PC-3 (cell line): ENCODE measurements at regions not wholly inside any gene's neighbourhood (a gene's known extent, or its start where the extent isn't known, plus 50 kb on each side); places are given as distances from the start of the nearest gene placed in this dataset.
"Not testable (repeated sequence)": the region's sequence is repeated elsewhere in the genome, so short reads cannot be mapped to it uniquely, and the experiment has no call there.

Experiments
- ATAC-seq: fragments of 200-7000 bp; cut with Tn5 transposase; 2 replicates; pipeline ENCODE4 v1.9.1; 2020; ENCODE audit warnings: mild to moderate bottlenecking, moderate library complexity
- BruUV-seq: library from RNA; stranded (reverse); fragments of 400-500 nt; replicated peaks from 2 replicates; lab custom pipeline; 2021; lab: Mats Ljungman, UMichigan
- CTCF ChIA-PET: fragments of 300-600 bp; sonication (Branson Sonifier 250); formaldehyde crosslinking; loops from one replicate; lab custom pipeline; 2022; ENCODE audit warnings: antibody characterized with exemption; lab: Charles Lee
- POLR2A ChIA-PET: fragments of 300-600 bp; sonication (Branson Sonifier 250); formaldehyde crosslinking; loops from one replicate; lab custom pipeline; 2022; ENCODE audit warnings: antibody characterized with exemption; ENCODE audit not compliant: unreplicated experiment; lab: Charles Lee
- DNase-seq: peaks from one replicate; pipeline ENCODE4 v3.0.0-alpha.2; 2015
- H2AFZ ChIP-seq: fragments of 300-600 bp; sonication (generic); 2 replicates; pipeline ENCODE4 v1.6.0; 2016; ENCODE audit warnings: antibody characterized with exemption, low read length
- H3F3A ChIP-seq: fragments of 300-600 bp; sonication (generic); one replicate; pipeline ENCODE4 v1.6.0; 2017; ENCODE audit warnings: antibody characterized with exemption, low read length, control low read depth, mild to moderate bottlenecking; ENCODE audit not compliant: unreplicated experiment
- H3K27ac ChIP-seq: fragments of 300-600 bp; sonication (generic); 2 replicates; pipeline ENCODE4 v1.5.1; 2016; ENCODE audit warnings: mild to moderate bottlenecking, low read length
- H3K27me3 ChIP-seq: fragments of 300-600 bp; sonication (generic); 2 replicates; pipeline ENCODE4 v1.6.1; 2016; ENCODE audit warnings: low read length, mixed read lengths
- H3K36me3 ChIP-seq: fragments of 300-600 bp; sonication (generic); 2 replicates; pipeline ENCODE4 v1.6.1; 2016; ENCODE audit warnings: low read depth, mixed run types, low read length, mixed read lengths
- H3K4me1 ChIP-seq: fragments of 300-600 bp; sonication (generic); 2 replicates; pipeline ENCODE4 v1.5.1; 2016; ENCODE audit warnings: low read length; ENCODE audit not compliant: insufficient read depth
- H3K4me2 ChIP-seq: fragments of 300-600 bp; sonication (generic); 2 replicates; pipeline ENCODE4 v1.6.0; 2016; ENCODE audit warnings: low read length
- H3K4me3 ChIP-seq: fragments of 300-600 bp; sonication (generic); 2 replicates; pipeline ENCODE4 v1.5.1; 2016; ENCODE audit warnings: mild to moderate bottlenecking, low read length, mixed read lengths
- H3K79me2 ChIP-seq: fragments of 300-600 bp; sonication (generic); 2 replicates; pipeline ENCODE4 v1.6.1; 2017; ENCODE audit warnings: low read length, mixed read lengths
- H3K9ac ChIP-seq: fragments of 300-600 bp; sonication (generic); 2 replicates; pipeline ENCODE4 v1.6.0; 2016; ENCODE audit warnings: mild to moderate bottlenecking, low read length
- H3K9me2 ChIP-seq: fragments of 300-600 bp; sonication (generic); replicated peaks from 2 replicates; pipeline ENCODE4 v1.6.1; 2016; ENCODE audit warnings: mixed run types, low read length, mixed read lengths
- H3K9me3 ChIP-seq: fragments of 300-600 bp; sonication (generic); 2 replicates; pipeline ENCODE4 v1.6.1; 2016; ENCODE audit warnings: low read length, mixed read lengths
- H4K20me1 ChIP-seq: fragments of 300-600 bp; sonication (generic); 2 replicates; pipeline ENCODE4 v1.6.1; 2016; ENCODE audit warnings: low read length, mixed read lengths
- CTCF ChIP-seq: fragments of 300-600 bp; sonication (generic); conservative IDR thresholded peaks from 2 replicates; pipeline ENCODE4 v1.5.1; 2017; ENCODE audit warnings: antibody characterized with exemption, low read depth, mild to moderate bottlenecking, low read length
- EZH2 ChIP-seq: fragments of 300-600 bp; sonication (generic); IDR thresholded peaks from one replicate; pipeline ENCODE4 v1.6.1; 2017; ENCODE audit warnings: antibody characterized with exemption, mild to moderate bottlenecking, low read length; ENCODE audit not compliant: unreplicated experiment
- EZH2phosphoT487 ChIP-seq: fragments of 300-600 bp; sonication (generic); IDR thresholded peaks from 2 replicates; pipeline ENCODE4 v1.6.1; 2018; ENCODE audit warnings: mild to moderate bottlenecking, antibody characterized with exemption, low read length, borderline replicate concordance
- intact Hi-C: fragments of 100-400 bp; cut with micrococcal nuclease; formaldehyde crosslinking; loops from 2 replicates; pipeline ENCODE4 v1.9.0; 2023

- BruUV-seq: no TSS peak
- TF ChIP-seq EZH2phosphoT487 (no peak), CTCF (no peak), EZH2 (no peak)
- Histone ChIP-seq H4K20me1 (no peaks in the 10 kb centered on the region), H3K9ac (no peak overlapping the region), H3F3A (no peaks in the 10 kb centered on the region), H3K27me3 (no peaks in the 10 kb centered on the region), H3K9me2 (no peaks in the 10 kb centered on the region), H2AFZ (no peak overlapping the region), H3K9me3 (no peaks in the 10 kb centered on the region), H3K4me2 (no peak overlapping the region), H3K4me3 (no peak overlapping the region), H3K79me2 (no peaks in the 10 kb centered on the region), H3K27ac (no peak overlapping the region), H3K4me1 (no peaks in the 10 kb centered on the region), H3K36me3 (no peaks in the 10 kb centered on the region)
- ATAC-seq (no peak), DNase-seq (no peak)
- intact Hi-C loops: no loop called here
- POLR2A ChIA-PET: no interaction called here
- CTCF ChIA-PET: no interaction called here
Observed at GRCh38 chr4:111154934-111155333, 532.1 kb upstream of the PITX2 start.

GRCh38 chr4:111164556-111164955 is 541.7 kb upstream of the PITX2 start:
- H3K79me2 ChIP-seq, H3K4me1 ChIP-seq, POLR2A ChIA-PET, H3K27me3 ChIP-seq, H3K36me3 ChIP-seq, H3K9me2 ChIP-seq, H3K4me3 ChIP-seq, intact Hi-C loops, H3F3A ChIP-seq, H3K4me2 ChIP-seq, BruUV-seq, H3K27ac ChIP-seq, H3K9me3 ChIP-seq, H2AFZ ChIP-seq, DNase-seq, H4K20me1 ChIP-seq, ATAC-seq, CTCF ChIA-PET, H3K9ac ChIP-seq: not testable (repeated sequence)

- no peak for TF ChIP-seq EZH2phosphoT487
- no peak for TF ChIP-seq EZH2
- TF ChIP-seq CTCF: no peak
- H3F3A ChIP-seq: no peaks in the 10 kb centered on the region
- POLR2A ChIA-PET: no interaction called here
- no peaks in the 10 kb centered on the region for H3K9me2 ChIP-seq
- no peak overlapping the region for H3K4me2 ChIP-seq
- CTCF ChIA-PET: no interaction called here
- H3K9me3 ChIP-seq: no peaks in the 10 kb centered on the region
- no peak for ATAC-seq
- H3K27me3 ChIP-seq: no peaks in the 10 kb centered on the region
- H3K9ac ChIP-seq: no peak overlapping the region
- H3K36me3 ChIP-seq: no peaks in the 10 kb centered on the region
- DNase-seq: peak; percentile 6
- H3K4me3 ChIP-seq: no peak overlapping the region
- intact Hi-C loops: no loop called here
- H4K20me1 ChIP-seq: no peaks in the 10 kb centered on the region
- no peaks in the 10 kb centered on the region for H3K79me2 ChIP-seq
- no peak overlapping the region for H3K27ac ChIP-seq
- H3K4me1 ChIP-seq: no peaks in the 10 kb centered on the region
- H2AFZ ChIP-seq: no peak overlapping the region
- no TSS peak for BruUV-seq
Observed at GRCh38 chr4:111174331-111174730, 551.5 kb upstream of the PITX2 start.
